Activated naive CD8-positive, alpha-beta T cell treated with anti-CD3 and anti-CD28 coated beads for 36 hours (primary cell): ENCODE measurements at regions not wholly inside any gene's neighbourhood (a gene's known extent, or its start where the extent isn't known, plus 50 kb on each side); places are given as distances from the start of the nearest gene placed in this dataset.

Source experiments
- DNase-seq: peaks from one replicate; pipeline ENCODE4 v3.0.0; 2021
- H3K27ac Mint-ChIP-seq: one replicate; pipeline ENCODE4 v1.8.0; 2022; ENCODE audit warnings: mild to moderate bottlenecking, moderate library complexity, mixed read lengths
- H3K27me3 Mint-ChIP-seq: one replicate; pipeline ENCODE4 v1.8.0; 2022; ENCODE audit warnings: mild to moderate bottlenecking, mixed read lengths
- H3K36me3 Mint-ChIP-seq: one replicate; pipeline ENCODE4 v1.8.0; 2021; ENCODE audit warnings: mild to moderate bottlenecking, mixed read lengths
- H3K4me1 Mint-ChIP-seq: one replicate; pipeline ENCODE4 v1.8.0; 2021; ENCODE audit warnings: mixed read lengths
- H3K4me3 Mint-ChIP-seq: one replicate; pipeline ENCODE4 v1.8.0; 2022; ENCODE audit warnings: mild to moderate bottlenecking, moderate library complexity, mixed read lengths
- H3K9me3 Mint-ChIP-seq: one replicate; pipeline ENCODE4 v1.8.0; 2022; ENCODE audit warnings: mixed read lengths

DNA sequence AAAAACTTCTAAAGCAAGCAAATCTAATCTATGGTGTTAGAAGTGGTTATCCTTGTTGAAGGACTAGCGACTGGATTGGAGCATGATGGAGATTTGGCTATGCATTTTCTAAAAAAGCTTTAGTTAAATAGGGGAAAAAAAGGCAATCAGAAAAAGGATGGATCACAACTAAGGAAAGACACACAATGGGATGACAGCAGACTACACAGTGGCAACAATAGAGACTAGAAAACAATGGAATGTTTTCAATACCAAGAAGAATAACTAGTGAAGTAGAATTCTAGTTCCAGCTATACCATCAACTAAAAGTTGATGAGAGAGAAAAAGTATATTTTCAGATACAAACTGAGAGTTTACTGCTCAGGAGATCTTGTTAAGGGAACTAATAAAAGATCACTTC is 605.8 kb downstream of the PTPRU start:
- H3K27me3 Mint-ChIP-seq, result peaks cover 2% of the 10 kb centered on the region
- no peak overlapping the region for H3K4me3 Mint-ChIP-seq
- H3K4me1 Mint-ChIP-seq, result no peaks in the 10 kb centered on the region
- no peak overlapping the region for H3K27ac Mint-ChIP-seq
- H3K9me3 Mint-ChIP-seq, result peaks cover 13% of the 10 kb centered on the region
- H3K36me3 Mint-ChIP-seq, result no peaks in the 10 kb centered on the region
- no peak for DNase-seq

GRCh38 chr1:29839726-29840125 is 603.4 kb downstream of the PTPRU start:
- Mint-ChIP-seq H3K27me3 (peaks cover 7% of the 10 kb centered on the region), H3K9me3 (peaks cover 13% of the 10 kb centered on the region), H3K4me1 (no peaks in the 10 kb centered on the region), H3K4me3 (no peak overlapping the region), H3K27ac (no peak overlapping the region), H3K36me3 (no peaks in the 10 kb centered on the region)
- DNase-seq, result no peak

- Mint-ChIP-seq H3K9me3 (peaks cover 13% of the 10 kb centered on the region), H3K4me1 (no peaks in the 10 kb centered on the region), H3K27me3 (peaks cover 7% of the 10 kb centered on the region)
Observed at GRCh38 chr1:29838738-29839320, 602.5 kb downstream of the PTPRU start.

DNA sequence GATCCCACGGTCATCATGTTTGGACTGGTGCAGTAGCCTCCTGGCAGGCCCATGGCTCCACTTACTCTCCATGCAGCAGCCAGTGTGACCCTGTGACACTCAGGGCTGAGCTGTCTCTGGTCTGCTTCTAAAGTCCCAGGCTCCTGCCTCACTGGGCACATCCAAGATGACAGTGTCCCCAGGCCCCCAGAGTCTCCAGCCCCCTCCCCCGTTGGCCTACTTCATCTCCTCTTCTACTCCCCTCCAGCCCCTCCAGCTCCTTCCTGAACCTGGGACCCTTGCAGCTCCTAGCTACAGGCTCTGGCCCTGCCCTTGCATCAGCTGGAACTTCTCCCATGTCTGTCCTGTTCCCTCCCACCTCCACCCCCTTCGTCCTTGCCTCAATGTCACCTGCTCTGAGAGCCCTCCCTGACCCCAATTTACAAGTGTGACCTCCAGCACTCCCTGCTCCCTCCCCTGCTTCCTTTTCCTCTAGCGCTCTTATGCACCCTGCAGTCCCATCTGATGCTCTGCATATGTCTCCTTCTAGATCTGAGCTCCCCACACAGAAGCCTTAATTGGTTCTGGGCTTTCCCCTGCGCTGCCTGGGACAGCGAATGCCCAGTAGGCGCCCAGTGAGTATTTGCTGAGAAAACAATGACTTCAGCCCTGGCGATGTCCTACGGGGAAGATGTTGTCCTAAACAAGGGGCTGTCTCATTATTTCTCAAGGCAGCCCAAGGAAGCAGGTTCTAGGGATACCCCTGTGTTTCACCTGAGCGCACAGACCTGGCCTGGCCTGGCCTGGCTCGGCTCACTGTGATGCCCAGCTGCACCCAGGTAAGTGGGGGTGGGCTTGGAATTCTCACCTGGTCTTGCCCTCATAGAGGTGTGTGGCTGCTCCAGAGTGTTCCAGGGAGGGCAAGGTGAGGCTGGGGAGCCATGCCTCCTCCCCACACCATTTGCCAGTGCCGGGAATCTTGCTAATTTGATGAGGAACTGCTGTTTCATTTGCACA is 600.6 kb downstream of the PTPRU start:
- no peaks in the 10 kb centered on the region for H3K36me3 Mint-ChIP-seq
- H3K4me3 Mint-ChIP-seq, result no peak overlapping the region
- DNase-seq, result no peak
- H3K4me1 Mint-ChIP-seq, result no peaks in the 10 kb centered on the region
- peaks cover 4% of the 10 kb centered on the region for H3K9me3 Mint-ChIP-seq
- H3K27ac Mint-ChIP-seq, result no peak overlapping the region
- peaks cover 7% of the 10 kb centered on the region for H3K27me3 Mint-ChIP-seq

More at GRCh38 chr1:29838738-29839320, 602.5 kb downstream of the PTPRU start:
- no peak for DNase-seq
- Mint-ChIP-seq H3K4me3 (no peak overlapping the region), H3K36me3 (no peaks in the 10 kb centered on the region), H3K27ac (no peak overlapping the region)

DNA sequence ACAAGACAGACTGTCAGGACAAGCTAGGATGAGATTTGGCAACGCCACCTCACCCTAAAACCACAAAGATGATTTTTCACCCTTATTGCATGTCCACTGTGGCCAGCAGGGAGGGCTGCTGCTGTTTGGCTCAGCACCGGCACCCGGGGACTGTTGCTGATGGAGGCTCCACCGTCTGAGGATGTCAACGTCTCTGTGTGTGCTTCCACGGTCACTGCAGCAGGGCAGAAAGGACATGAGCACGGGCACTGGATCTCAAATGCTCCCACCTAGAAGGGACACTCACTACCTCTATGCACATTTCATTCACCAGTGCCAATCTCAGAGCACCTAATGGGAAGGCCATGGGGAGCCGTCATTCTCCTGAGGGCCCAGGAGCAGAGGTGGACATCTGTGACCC is 599.6 kb downstream of the PTPRU start:
- no peaks in the 10 kb centered on the region for H3K36me3 Mint-ChIP-seq
- H3K27ac Mint-ChIP-seq, result no peak overlapping the region
- no peak overlapping the region for H3K4me3 Mint-ChIP-seq
- no peaks in the 10 kb centered on the region for H3K9me3 Mint-ChIP-seq
- no peak for DNase-seq
- H3K27me3 Mint-ChIP-seq, result peaks cover 7% of the 10 kb centered on the region
- no peaks in the 10 kb centered on the region for H3K4me1 Mint-ChIP-seq

- no peak for DNase-seq
- Mint-ChIP-seq H3K4me1 (no peaks in the 10 kb centered on the region), H3K36me3 (no peaks in the 10 kb centered on the region), H3K27me3 (peaks cover 7% of the 10 kb centered on the region), H3K9me3 (no peaks in the 10 kb centered on the region), H3K4me3 (no peak overlapping the region), H3K27ac (no peak overlapping the region)
Observed at GRCh38 chr1:29835406-29835805, 599.1 kb downstream of the PTPRU start.

DNA sequence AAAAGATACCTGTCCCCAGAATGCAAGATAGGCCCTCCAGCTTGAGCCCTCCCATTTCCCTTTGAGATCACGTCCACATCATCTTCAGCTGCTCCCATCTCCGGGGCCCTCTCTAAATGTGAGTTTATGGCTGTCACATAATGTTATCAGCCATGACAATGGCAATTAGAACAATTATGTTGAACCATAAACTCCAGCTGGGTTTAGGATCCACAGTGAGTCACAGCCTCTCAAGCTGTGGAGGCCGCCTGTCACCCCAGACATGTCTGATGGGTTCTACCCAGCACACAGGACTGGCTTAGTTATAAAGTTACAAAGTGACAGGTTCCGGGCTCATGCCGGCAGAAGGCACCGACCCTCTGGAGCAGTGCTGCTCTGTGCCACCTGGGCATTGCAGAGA is 597.3 kb downstream of the PTPRU start:
- no peak overlapping the region for H3K4me3 Mint-ChIP-seq
- no peaks in the 10 kb centered on the region for H3K4me1 Mint-ChIP-seq
- DNase-seq, result no peak
- H3K27ac Mint-ChIP-seq, result no peak overlapping the region
- no peaks in the 10 kb centered on the region for H3K36me3 Mint-ChIP-seq
- no peaks in the 10 kb centered on the region for H3K9me3 Mint-ChIP-seq
- H3K27me3 Mint-ChIP-seq, result peaks cover 7% of the 10 kb centered on the region

DNA sequence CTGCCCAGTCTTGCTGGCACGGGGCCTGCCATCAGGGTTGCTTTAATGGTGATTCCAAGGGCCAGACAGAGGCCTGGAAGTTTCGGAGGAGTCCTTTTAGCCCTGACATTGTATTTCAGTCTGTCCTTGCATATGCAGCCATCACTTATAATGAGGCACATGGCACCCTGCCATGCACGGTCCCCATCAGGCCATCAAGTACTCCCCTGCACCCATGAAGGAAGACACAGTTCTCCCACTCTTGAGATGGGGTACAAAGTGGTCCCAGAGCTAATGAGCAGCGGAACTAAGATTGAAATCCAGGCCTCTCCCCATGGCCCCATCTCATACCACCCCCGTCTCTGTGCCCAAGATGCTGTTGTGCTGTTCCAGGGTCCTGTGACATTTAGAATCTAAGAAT is 596.6 kb downstream of the PTPRU start:
- H3K9me3 Mint-ChIP-seq, result no peaks in the 10 kb centered on the region
- H3K4me3 Mint-ChIP-seq, result no peak overlapping the region
- no peaks in the 10 kb centered on the region for H3K36me3 Mint-ChIP-seq
- no peaks in the 10 kb centered on the region for H3K4me1 Mint-ChIP-seq
- H3K27ac Mint-ChIP-seq, result no peak overlapping the region
- H3K27me3 Mint-ChIP-seq, result peaks cover 7% of the 10 kb centered on the region
- no peak for DNase-seq

DNA sequence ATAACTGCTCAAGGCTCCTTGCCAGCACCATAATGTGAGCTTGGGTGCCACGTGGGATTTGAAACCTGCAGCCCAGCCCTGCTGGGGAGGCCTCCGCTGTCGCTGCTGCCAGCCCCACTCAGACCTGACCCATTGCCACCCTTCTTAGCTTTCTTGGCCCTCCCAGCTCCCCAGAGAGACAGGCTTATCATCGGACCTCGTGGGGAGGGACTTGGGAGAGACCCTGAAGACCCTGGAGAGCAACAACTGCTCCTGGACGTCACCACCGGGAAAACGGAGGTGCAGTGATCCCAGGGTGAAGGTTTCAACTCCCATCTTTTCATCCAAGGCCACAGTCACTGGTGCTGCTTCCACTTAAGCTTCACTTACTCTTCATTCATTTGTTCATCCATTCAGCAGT is 596.1 kb downstream of the PTPRU start:
- Mint-ChIP-seq H3K4me1 (no peaks in the 10 kb centered on the region), H3K9me3 (no peaks in the 10 kb centered on the region), H3K4me3 (no peak overlapping the region), H3K36me3 (no peaks in the 10 kb centered on the region), H3K27me3 (peaks cover 10% of the 10 kb centered on the region), H3K27ac (no peak overlapping the region)
- no peak for DNase-seq

DNA sequence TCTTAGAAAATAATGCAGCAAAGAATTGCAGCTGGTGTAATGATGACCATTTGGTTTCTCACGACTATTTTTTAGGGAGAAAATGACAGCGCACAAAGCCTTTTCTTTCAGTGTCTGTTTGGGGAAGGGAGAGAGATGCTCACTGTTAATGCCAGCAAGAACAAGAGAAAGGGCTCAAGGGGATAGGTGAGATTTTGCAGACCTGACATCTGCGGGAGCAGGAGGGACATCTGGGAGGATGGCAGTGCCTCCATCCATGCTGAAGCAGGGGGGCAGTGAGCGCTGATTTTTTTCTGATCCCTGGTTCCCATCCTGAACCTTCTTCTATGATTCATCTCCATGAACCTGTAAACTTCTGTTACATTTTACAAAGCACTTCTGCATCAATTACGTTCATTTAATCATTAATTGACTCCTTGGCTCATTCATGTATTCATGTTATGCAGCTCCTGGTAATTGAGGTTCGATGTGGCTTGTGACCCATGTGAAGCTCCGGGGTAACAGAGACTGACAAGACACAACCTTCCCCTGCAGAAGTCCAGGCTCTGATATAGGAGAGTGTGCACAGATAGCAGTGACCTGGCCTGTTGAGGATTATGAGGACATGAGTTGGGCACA is 595.3 kb downstream of the PTPRU start:
- Mint-ChIP-seq H3K9me3 (no peaks in the 10 kb centered on the region), H3K36me3 (no peaks in the 10 kb centered on the region), H3K27me3 (peaks cover 6% of the 10 kb centered on the region), H3K27ac (no peak overlapping the region), H3K4me1 (no peaks in the 10 kb centered on the region), H3K4me3 (no peak overlapping the region)
- DNase-seq, result no peak

DNA sequence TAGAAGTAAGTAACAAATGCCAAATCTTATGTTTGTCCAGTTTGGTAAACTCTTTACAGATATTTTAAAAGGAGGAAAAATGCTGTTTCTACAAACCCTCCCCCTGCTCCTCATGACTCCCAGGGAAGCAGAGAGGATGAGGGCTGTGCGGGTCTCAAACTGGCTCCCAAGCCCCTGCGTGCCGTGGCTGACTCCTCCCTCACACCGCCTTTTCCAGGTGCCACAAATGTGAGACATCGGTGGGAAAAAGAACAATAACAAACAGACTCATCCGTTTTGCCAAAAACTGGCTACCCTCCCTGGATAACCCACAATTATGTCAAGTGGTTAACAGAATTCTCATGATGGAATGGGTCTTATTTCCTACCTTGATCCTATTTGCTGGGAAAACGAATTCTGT is 594.6 kb downstream of the PTPRU start:
- no peak for DNase-seq
- H3K4me3 Mint-ChIP-seq, result no peak overlapping the region
- H3K4me1 Mint-ChIP-seq, result no peaks in the 10 kb centered on the region
- no peak overlapping the region for H3K27ac Mint-ChIP-seq
- no peaks in the 10 kb centered on the region for H3K9me3 Mint-ChIP-seq
- H3K27me3 Mint-ChIP-seq, result peaks cover 6% of the 10 kb centered on the region
- no peaks in the 10 kb centered on the region for H3K36me3 Mint-ChIP-seq

DNA sequence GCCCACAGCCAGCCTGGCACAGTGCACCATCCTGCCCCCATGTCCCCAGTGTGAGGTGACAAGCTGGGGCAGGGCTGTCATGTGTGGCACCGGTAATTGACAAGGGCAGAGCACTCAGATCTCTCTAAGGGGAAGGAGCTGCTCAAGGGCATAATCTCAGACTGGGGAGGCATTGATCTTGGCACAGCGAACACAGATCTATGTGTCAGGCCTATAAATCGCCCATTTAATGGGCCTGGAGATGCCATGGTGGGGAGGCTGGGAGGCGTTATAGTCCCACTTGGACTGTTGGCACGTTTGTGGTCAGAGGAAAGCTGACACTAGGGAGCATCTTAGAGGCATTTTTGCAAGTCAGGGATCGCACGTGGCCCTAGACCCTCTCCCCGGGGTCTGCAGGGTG is 594.1 kb downstream of the PTPRU start:
- H3K9me3 Mint-ChIP-seq, result no peaks in the 10 kb centered on the region
- peaks cover 4% of the 10 kb centered on the region for H3K27me3 Mint-ChIP-seq
- H3K36me3 Mint-ChIP-seq, result no peaks in the 10 kb centered on the region
- no peaks in the 10 kb centered on the region for H3K4me1 Mint-ChIP-seq
- no peak for DNase-seq
- H3K4me3 Mint-ChIP-seq, result no peak overlapping the region
- no peak overlapping the region for H3K27ac Mint-ChIP-seq

- Mint-ChIP-seq H3K4me3 (no peak overlapping the region), H3K27ac (no peak overlapping the region), H3K4me1 (no peaks in the 10 kb centered on the region), H3K36me3 (no peaks in the 10 kb centered on the region), H3K27me3 (peaks cover 3% of the 10 kb centered on the region), H3K9me3 (no peaks in the 10 kb centered on the region)
- no peak for DNase-seq
Observed at GRCh38 chr1:29829448-29830344, 593.4 kb downstream of the PTPRU start.

DNA sequence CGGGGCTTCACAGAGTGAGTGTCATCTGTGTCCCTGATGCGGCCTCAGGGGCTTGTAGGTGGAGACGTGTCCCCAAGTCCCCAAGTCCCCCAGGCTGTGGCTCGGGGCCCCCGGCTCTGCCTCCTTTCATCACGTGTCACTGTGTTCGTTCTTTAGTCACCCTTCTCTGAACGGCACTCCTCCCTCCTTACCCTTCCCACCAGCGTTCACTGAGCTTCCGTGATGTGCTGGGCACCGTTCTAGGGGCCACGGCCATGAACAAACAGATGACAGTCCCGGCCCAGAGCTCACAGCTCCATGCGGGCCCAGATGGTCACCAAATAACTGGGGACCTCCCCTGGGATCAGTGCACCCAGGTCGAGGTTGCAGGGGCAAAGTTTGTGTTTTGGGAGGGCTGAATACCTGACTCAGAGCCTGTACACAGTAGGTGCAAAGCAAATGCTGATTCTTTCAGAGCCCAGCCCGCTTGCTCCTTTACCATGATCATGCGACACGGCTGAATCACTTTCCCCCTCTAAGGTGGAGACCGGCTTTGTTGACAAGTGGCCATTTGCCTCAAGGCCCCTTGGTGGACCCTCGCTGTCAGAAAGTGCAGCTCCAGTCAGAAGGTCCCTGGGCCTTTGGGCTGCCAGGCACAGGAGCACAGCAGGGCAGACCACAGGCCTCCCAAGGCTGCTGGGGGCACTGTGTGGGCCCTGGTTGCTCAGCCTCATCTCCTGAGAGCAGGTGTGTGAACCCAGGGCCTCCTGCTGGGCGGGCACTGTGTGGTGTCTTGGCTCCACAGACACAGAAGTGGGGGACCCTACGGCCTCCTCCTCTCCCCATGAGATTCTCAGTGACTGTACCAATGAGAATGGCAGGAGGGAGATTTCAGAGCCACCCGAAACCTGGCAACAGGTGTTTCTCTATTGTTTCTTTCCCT is 592.5 kb downstream of the PTPRU start:
- Mint-ChIP-seq H3K9me3 (no peaks in the 10 kb centered on the region), H3K36me3 (no peaks in the 10 kb centered on the region), H3K27me3 (peaks cover 5% of the 10 kb centered on the region), H3K4me3 (no peak overlapping the region), H3K27ac (no peak overlapping the region), H3K4me1 (no peaks in the 10 kb centered on the region)
- no peak for DNase-seq
